Osteocyte (in vitro differentiated cells): ENCODE measurements at regions not wholly inside any gene's neighbourhood (a gene's known extent, or its start where the extent isn't known, plus 50 kb on each side); places are given as distances from the start of the nearest gene placed in this dataset.

ENCODE experiments used
- DNase-seq: peaks from one replicate; pipeline ENCODE4 v3.0.0; 2021; ENCODE audit warnings: mixed read lengths; ENCODE audit not compliant: unreplicated experiment; ENCODE audit errors: extremely low spot score
- H3K27ac Mint-ChIP-seq: one replicate; pipeline ENCODE4 v1.8.0; 2021; ENCODE audit warnings: mild to moderate bottlenecking, mixed read lengths; ENCODE audit not compliant: unreplicated experiment
- H3K27me3 Mint-ChIP-seq: one replicate; pipeline ENCODE4 v1.8.0; 2021; ENCODE audit warnings: mixed read lengths; ENCODE audit not compliant: unreplicated experiment
- H3K36me3 Mint-ChIP-seq: one replicate; pipeline ENCODE4 v1.8.0; 2021; ENCODE audit warnings: mixed read lengths; ENCODE audit not compliant: unreplicated experiment
- H3K4me1 Mint-ChIP-seq: one replicate; pipeline ENCODE4 v1.8.0; 2021; ENCODE audit warnings: mixed read lengths; ENCODE audit not compliant: unreplicated experiment
- H3K4me3 Mint-ChIP-seq: one replicate; pipeline ENCODE4 v1.8.0; 2021; ENCODE audit warnings: mild to moderate bottlenecking, moderate library complexity, mixed read lengths; ENCODE audit not compliant: unreplicated experiment
- H3K9me3 Mint-ChIP-seq: one replicate; pipeline ENCODE4 v1.8.0; 2021; ENCODE audit warnings: mixed read lengths; ENCODE audit not compliant: unreplicated experiment
- CTCF ChIP-seq: fragments of 200-600 bp; sonication (generic); IDR thresholded peaks from 2 replicates; pipeline ENCODE4 v1.5.0; 2021; ENCODE audit warnings: antibody characterized with exemption, mild to moderate bottlenecking, moderate library complexity

GRCh38 chr20:18973529-18974173 lies 160.1 kb downstream of the SCP2D1 start:
- H3K9me3 Mint-ChIP-seq: peaks cover 19% of the 10 kb centered on the region
- no peaks in the 10 kb centered on the region for H3K36me3 Mint-ChIP-seq
- no peaks in the 10 kb centered on the region for H3K4me1 Mint-ChIP-seq
- DNase-seq: peak; percentile 70
- no peaks in the 10 kb centered on the region for H3K27me3 Mint-ChIP-seq
- no peak overlapping the region for H3K4me3 Mint-ChIP-seq
- H3K27ac Mint-ChIP-seq: no peak overlapping the region
- no peak for TF ChIP-seq CTCF

GRCh38 chr20:18974660-18975059 lies 161.1 kb downstream of the SCP2D1 start:
- DNase-seq: peak; percentile 30
- Mint-ChIP-seq H3K36me3 (no peaks in the 10 kb centered on the region), H3K9me3 (peaks cover 19% of the 10 kb centered on the region), H3K4me3 (no peak overlapping the region), H3K4me1 (no peaks in the 10 kb centered on the region), H3K27me3 (no peaks in the 10 kb centered on the region), H3K27ac (no peak overlapping the region)
- no peak for TF ChIP-seq CTCF

- TF ChIP-seq CTCF: no peak
- Mint-ChIP-seq H3K36me3 (no peaks in the 10 kb centered on the region), H3K27ac (no peak overlapping the region), H3K27me3 (no peaks in the 10 kb centered on the region), H3K4me1 (no peaks in the 10 kb centered on the region), H3K9me3 (peaks cover 14% of the 10 kb centered on the region), H3K4me3 (no peak overlapping the region)
- DNase-seq: no peak
Observed at GRCh38 chr20:18977441-18977840, 163.9 kb downstream of the SCP2D1 start.

GRCh38 chr20:18978311-18978710 lies 164.7 kb downstream of the SCP2D1 start:
- Mint-ChIP-seq H3K27ac (no peak overlapping the region), H3K4me3 (no peak overlapping the region), H3K9me3 (peaks cover 13% of the 10 kb centered on the region), H3K36me3 (no peaks in the 10 kb centered on the region), H3K4me1 (no peaks in the 10 kb centered on the region), H3K27me3 (no peaks in the 10 kb centered on the region)
- no peak for TF ChIP-seq CTCF
- DNase-seq: peak; percentile 60

- Mint-ChIP-seq H3K4me1 (no peaks in the 10 kb centered on the region), H3K9me3 (peaks cover 10% of the 10 kb centered on the region)
Observed at GRCh38 chr20:18979132-18979531, 165.5 kb downstream of the SCP2D1 start.

More at GRCh38 chr20:18979132-18979531, 165.5 kb downstream of the SCP2D1 start:
- no peak for TF ChIP-seq CTCF
- Mint-ChIP-seq H3K27me3 (no peaks in the 10 kb centered on the region), H3K27ac (no peak overlapping the region), H3K4me3 (no peak overlapping the region), H3K36me3 (no peaks in the 10 kb centered on the region)
- DNase-seq: peak; percentile 59
